ENCODE measurements at regions not wholly inside any gene's neighbourhood (a gene's known extent, or its start where the extent isn't known, plus 50 kb on each side); places are given as distances from the start of the nearest gene placed in this dataset.

DNA sequence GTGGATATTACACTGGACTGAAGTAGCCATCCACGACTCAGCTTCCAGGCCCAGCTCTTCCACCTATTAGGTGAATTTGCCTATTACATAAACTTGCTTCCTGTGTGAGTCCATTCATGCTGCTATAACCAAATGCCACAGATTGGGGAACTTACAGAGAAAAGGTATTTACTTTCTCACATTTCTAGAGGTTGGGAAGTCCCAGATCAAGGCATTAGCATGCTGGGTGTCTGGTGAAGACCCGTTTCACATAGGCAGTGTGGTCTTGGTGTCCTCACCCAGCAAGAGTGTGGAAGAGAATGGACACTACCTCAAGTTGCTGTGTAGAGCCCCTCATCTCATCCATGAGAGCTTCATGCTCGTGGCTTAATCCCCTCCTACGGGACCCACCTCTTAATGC lies 282.6 kb downstream of the IRX1 start:
- H2AFZ ChIP-seq = no peak overlapping the region
- H3K27ac ChIP-seq = no peak overlapping the region
- H3K36me3 ChIP-seq (ENCODE audit: control insufficient read depth, insufficient read depth, low read length) = no peaks in the 10 kb centered on the region
- no peaks in the 10 kb centered on the region for H3K9me3 ChIP-seq (ENCODE audit: control insufficient read depth, low read length)
- H3K79me2 ChIP-seq = no peaks in the 10 kb centered on the region
- no peak overlapping the region for H3K4me3 ChIP-seq (ENCODE audit: low read depth, low read length)
- no peaks in the 10 kb centered on the region for H3K4me1 ChIP-seq
- no peak overlapping the region for H3K4me2 ChIP-seq (ENCODE audit: low read length)
- H3K9ac ChIP-seq = no peak overlapping the region
- TF ChIP-seq, protein P1, sequence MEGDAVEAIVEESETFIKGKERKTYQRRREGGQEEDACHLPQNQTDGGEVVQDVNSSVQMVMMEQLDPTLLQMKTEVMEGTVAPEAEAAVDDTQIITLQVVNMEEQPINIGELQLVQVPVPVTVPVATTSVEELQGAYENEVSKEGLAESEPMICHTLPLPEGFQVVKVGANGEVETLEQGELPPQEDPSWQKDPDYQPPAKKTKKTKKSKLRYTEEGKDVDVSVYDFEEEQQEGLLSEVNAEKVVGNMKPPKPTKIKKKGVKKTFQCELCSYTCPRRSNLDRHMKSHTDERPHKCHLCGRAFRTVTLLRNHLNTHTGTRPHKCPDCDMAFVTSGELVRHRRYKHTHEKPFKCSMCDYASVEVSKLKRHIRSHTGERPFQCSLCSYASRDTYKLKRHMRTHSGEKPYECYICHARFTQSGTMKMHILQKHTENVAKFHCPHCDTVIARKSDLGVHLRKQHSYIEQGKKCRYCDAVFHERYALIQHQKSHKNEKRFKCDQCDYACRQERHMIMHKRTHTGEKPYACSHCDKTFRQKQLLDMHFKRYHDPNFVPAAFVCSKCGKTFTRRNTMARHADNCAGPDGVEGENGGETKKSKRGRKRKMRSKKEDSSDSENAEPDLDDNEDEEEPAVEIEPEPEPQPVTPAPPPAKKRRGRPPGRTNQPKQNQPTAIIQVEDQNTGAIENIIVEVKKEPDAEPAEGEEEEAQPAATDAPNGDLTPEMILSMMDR (IDR thresholded peaks at IDR 0.05) = no peak
- no peaks in the 10 kb centered on the region for H3K27me3 ChIP-seq (ENCODE audit: control insufficient read depth, insufficient read depth, low read length)

- Histone ChIP-seq H2AFZ (no peak overlapping the region), H3K79me2 (no peaks in the 10 kb centered on the region), H3K9ac (no peak overlapping the region), H3K4me3 (ENCODE audit: low read depth, low read length) (no peak overlapping the region), H3K27me3 (ENCODE audit: control insufficient read depth, insufficient read depth, low read length) (no peaks in the 10 kb centered on the region), H3K27ac (no peak overlapping the region), H3K4me1 (no peaks in the 10 kb centered on the region), H3K9me3 (ENCODE audit: control insufficient read depth, low read length) (no peaks in the 10 kb centered on the region), H3K4me2 (ENCODE audit: low read length) (no peak overlapping the region), H3K36me3 (ENCODE audit: control insufficient read depth, insufficient read depth, low read length) (no peaks in the 10 kb centered on the region)
- TF ChIP-seq, protein P1 (IDR thresholded peaks at IDR 0.05) = no peak
Observed at GRCh38 chr5:3883040-3883439, 287.4 kb downstream of the IRX1 start.

DNA sequence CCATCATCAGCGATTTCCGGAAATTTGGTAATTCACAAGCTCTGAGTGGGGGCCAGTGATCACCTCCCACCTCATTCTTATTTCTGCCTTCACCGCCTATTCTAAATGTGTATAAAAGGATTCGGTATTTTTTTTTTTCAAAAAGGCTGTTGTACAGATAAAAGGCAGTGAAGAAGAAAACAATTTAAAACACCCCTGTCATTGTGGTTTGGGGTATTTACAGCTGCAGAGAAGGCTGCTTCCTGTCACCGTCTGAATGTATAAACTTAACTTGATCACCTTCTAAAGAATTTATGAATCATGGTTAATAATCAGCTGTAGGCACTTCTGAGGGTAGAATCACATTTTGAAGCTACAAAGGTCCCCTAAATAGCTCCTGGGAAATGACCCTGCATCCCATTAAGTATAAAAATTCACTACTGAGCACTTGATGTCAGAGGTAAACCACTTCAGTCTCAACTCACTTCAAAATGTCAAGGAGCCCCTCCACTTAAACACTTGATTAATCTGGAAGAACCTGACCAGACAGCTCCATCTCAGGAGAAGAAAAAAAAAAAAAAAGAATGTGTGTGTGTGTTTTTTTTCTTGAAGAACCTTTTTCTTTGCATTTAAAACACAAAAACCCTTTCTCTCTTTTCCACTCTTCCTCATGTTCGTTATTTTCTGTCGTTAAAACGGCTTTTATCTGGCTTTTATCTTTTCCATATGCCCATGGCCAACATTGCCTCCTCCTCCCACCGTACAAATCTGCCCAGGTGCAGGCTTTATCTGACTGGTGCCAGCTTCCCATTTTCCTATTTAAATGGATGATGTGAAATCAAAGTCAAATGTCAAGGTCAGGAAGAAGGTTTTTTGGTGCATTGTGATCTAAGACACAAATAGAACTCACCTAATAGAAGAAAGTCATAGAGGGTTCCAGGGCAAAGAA lies 291.2 kb downstream of the IRX1 start:
- no peak overlapping the region for H3K4me3 ChIP-seq (ENCODE audit: low read depth, low read length)
- no peak overlapping the region for H3K27ac ChIP-seq
- H3K9me3 ChIP-seq (ENCODE audit: control insufficient read depth, low read length) = no peaks in the 10 kb centered on the region
- H3K79me2 ChIP-seq = no peaks in the 10 kb centered on the region
- no peaks in the 10 kb centered on the region for H3K27me3 ChIP-seq (ENCODE audit: control insufficient read depth, insufficient read depth, low read length)
- no peak overlapping the region for H3K4me2 ChIP-seq (ENCODE audit: low read length)
- H3K4me1 ChIP-seq = no peaks in the 10 kb centered on the region
- no peak overlapping the region for H3K9ac ChIP-seq
- no peaks in the 10 kb centered on the region for H3K36me3 ChIP-seq (ENCODE audit: control insufficient read depth, insufficient read depth, low read length)
- no peak overlapping the region for H2AFZ ChIP-seq
- TF ChIP-seq, protein P1 (IDR thresholded peaks at IDR 0.05) = no peak

- TF ChIP-seq, protein P1 (IDR thresholded peaks at IDR 0.05) = no peak
- Histone ChIP-seq H3K27ac (no peak overlapping the region), H3K4me3 (ENCODE audit: low read depth, low read length) (no peak overlapping the region), H3K36me3 (ENCODE audit: control insufficient read depth, insufficient read depth, low read length) (no peaks in the 10 kb centered on the region), H3K9ac (no peak overlapping the region), H3K4me2 (ENCODE audit: low read length) (no peak overlapping the region), H3K27me3 (ENCODE audit: control insufficient read depth, insufficient read depth, low read length) (no peaks in the 10 kb centered on the region), H2AFZ (no peak overlapping the region), H3K9me3 (ENCODE audit: control insufficient read depth, low read length) (no peaks in the 10 kb centered on the region), H3K79me2 (no peaks in the 10 kb centered on the region), H3K4me1 (no peaks in the 10 kb centered on the region)
Observed at GRCh38 chr5:3888310-3888709, 292.7 kb downstream of the IRX1 start.
